GM12891 (cell line): ENCODE measurements at regions not wholly inside any gene's neighbourhood (a gene's known extent, or its start where the extent isn't known, plus 50 kb on each side); places are given as distances from the start of the nearest gene placed in this dataset.

Experiments used
- POLR2A ChIP-seq: IDR thresholded peaks from 2 replicates; pipeline ENCODE4 v1.6.1; 2011; ENCODE audit warnings: low read depth, low read length, control low read depth
- POLR2AphosphoS5 ChIP-seq: IDR thresholded peaks from 2 replicates; pipeline ENCODE4 v1.6.1; 2011; ENCODE audit warnings: low read depth, low read length, control low read depth
- POU2F2 ChIP-seq: IDR thresholded peaks from 2 replicates; pipeline ENCODE4 v1.6.1; 2011; ENCODE audit warnings: low read depth, mild to moderate bottlenecking, control low read depth, low read length, moderate library complexity
- SPI1 ChIP-seq: IDR thresholded peaks from 2 replicates; pipeline ENCODE4 v1.6.1; 2011; ENCODE audit warnings: low read depth, low read length, control low read depth
- TAF1 ChIP-seq: IDR thresholded peaks from 2 replicates; pipeline ENCODE4 v1.6.1; 2011; ENCODE audit warnings: low read depth, low read length, control low read depth

GRCh38 chr2:222088561-222088960 lies 210.2 kb downstream of the PAX3 start:
- TF ChIP-seq POLR2AphosphoS5 (no peak), POLR2A (no peak), TAF1 (no peak), SPI1 (no peak), POU2F2 (no peak)
